NB4 (cell line): ENCODE measurements at regions not wholly inside any gene's neighbourhood (a gene's known extent, or its start where the extent isn't known, plus 50 kb on each side); places are given as distances from the start of the nearest gene placed in this dataset.

Source experiments
- DNase-seq: peaks from one replicate; pipeline ENCODE4 v3.0.0; 2010; ENCODE audit warnings: low read depth
- H3K4me3 ChIP-seq: one replicate; pipeline ENCODE4 v1.5.1; 2011; ENCODE audit warnings: mild to moderate bottlenecking, low read depth, low read length, moderate library complexity
- CTCF ChIP-seq: IDR thresholded peaks from one replicate; pipeline ENCODE4 v1.5.1; 2012; ENCODE audit warnings: low read depth, low read length
- MAX ChIP-seq: IDR thresholded peaks from 2 replicates; pipeline ENCODE4 v1.6.1; 2011; ENCODE audit warnings: low read depth, low read length
- MYC ChIP-seq: IDR thresholded peaks from 2 replicates; pipeline ENCODE4 v1.6.1; 2011; ENCODE audit warnings: low read depth, low read length
- POLR2A ChIP-seq: IDR thresholded peaks from 2 replicates; pipeline ENCODE4 v1.6.1; 2011; ENCODE audit warnings: mild to moderate bottlenecking; ENCODE audit not compliant: insufficient read length; ENCODE audit errors: extremely low read depth

- TF ChIP-seq MYC (no peak), POLR2A (no peak), MAX (no peak), CTCF (no peak)
- no peak for DNase-seq
- no peak overlapping the region for H3K4me3 ChIP-seq
Observed at GRCh38 chr20:63057171-63058117, 50.7 kb upstream of the BHLHE23 start.

- H3K4me3 ChIP-seq: no peak overlapping the region
- DNase-seq: peak; percentile 56
- TF ChIP-seq CTCF (peak; percentile 67), MYC (no peak)
Observed at GRCh38 chr20:63056236-63057170, 49.7 kb upstream of the BHLHE23 start.
